HUDEP-2 (cell line): ENCODE measurements at regions not wholly inside any gene's neighbourhood (a gene's known extent, or its start where the extent isn't known, plus 50 kb on each side); places are given as distances from the start of the nearest gene placed in this dataset.

Source experiments
- DNase-seq, 76 experiments: peaks; one replicate each; lab custom pipeline; 2025; ENCODE audit not compliant: unreplicated experiment in 76 of 76; lab: John Stamatoyannopoulos, UW

GRCh38 chr9:26597542-26598149 lies 295.0 kb downstream of the CAAP1 start:
- no peak for DNase-seq

DNA sequence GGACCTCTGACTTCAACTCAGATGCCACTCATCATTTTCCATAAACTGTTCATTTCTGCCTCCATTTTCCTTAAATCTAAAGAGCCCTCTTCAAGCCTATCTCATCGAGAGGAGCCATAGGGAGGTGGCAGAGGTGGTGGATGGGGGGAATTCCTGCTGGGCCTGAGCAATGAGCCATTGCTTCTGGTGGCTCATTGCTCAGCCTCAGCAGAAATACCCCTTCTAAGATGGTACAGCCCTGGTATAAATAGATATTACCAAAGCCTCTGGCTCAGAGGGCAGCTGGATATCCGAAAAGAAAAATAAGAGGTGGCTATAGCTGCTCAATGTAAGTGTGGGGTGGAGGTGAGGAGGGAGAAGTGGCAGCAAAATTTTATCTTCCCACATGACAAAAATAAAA lies 313.5 kb downstream of the CAAP1 start:
- no peak for DNase-seq

DNA sequence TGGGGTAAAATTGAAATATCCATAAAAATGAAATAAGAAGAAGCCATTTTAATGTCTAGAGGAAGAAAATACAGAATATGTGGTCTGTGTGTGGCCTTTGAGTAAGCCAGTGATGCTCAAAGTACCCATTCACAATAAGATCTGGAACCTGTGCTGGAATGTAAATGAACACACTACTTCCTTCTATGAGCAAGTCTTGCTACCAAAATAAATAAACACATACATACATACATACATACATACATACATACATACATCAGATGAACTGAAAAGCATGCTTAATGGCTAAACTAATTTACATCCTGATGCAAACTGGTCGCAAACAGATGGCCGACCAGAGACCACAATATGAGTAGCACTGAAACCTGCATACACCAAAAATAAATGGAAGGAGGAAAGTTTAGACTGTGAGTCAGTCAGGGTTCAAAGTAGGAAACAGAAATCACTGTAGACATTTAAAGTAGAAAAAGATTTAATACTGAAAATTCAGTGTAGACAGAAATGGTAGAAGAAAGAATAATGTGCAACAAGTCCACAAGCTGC lies 317.6 kb downstream of the CAAP1 start:
- DNase-seq, result no peak

DNA sequence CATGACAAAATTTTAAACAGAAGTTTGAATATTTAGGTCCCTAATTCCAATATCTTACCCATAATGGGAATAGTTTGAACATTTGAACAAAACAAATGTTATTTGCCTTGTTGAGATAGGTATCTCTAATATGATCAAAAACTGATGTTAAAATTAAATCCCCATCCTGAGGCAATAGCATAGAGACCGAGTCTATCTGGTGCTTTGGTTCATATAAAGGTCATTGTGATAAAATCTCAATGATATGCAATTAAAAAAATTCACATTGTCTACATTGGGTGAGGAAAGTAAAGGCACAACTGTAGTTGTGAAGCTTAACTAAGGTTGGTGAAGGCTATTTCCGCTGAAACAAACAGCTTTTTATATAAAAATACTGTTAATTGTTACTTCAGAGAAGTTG lies 318.3 kb downstream of the CAAP1 start:
- no peak for DNase-seq

DNA sequence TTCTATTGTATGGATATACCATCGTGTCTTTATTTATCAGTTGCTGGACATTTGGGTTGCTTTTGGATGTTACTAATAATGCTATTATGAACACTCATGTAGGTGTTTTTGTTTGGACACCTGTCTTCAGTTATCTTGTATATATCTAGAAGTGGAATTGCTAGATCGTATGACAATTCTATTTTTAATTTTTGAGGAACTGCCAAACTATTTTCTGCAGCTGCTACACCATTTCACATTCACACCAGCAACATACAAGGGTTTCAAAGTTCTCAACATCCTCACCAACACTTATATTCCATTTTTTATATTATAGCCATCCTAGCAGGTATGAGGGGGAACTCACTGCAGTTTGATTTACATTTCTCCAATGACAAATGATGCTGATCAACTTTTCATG lies 324.6 kb downstream of the CAAP1 start:
- DNase-seq, result no peak

- DNase-seq, result no peak
Measured at GRCh38 chr9:26566141-26566540, 326.5 kb downstream of the CAAP1 start.

DNA sequence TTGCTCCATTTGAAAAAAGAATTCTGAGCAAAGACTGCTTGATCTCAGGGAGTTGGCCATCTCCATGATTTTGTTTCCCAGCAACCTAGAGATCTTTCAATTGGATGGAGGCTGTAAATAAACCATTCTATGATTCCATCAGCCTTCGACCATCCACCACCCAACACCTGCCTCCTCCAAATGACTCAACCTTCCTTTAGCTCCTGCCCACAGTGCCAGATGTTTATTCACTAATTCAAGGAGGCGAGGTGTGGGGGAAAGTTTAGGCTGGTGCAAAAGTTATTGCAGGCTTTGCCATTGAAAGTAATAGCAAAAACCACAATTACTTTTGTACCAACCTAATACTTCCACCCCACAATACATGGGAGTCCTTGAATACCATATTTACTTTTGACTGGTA lies 327.5 kb downstream of the CAAP1 start:
- no peak for DNase-seq

GRCh38 chr9:26562338-26562737 lies 330.3 kb downstream of the CAAP1 start:
- no peak for DNase-seq

DNA sequence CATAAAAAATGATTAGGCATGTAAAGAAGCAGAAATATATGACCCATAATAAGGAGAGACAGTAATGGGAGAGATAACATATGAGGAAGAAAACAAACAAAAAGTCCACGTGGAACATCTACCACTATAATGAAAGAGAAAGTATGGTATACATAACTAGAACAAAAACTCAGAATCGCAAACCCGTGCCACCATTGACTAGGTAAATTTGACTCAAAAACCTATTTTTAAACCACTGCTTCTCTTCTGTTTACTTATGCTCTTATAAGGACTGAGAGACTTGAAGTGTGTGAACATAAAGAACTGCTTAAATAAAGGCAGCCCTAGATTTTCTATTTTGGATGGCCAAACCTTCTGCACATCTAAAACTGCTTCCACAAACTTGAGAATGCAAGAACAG lies 330.7 kb downstream of the CAAP1 start:
- DNase-seq, result no peak

GRCh38 chr9:26559506-26559905 lies 333.1 kb downstream of the CAAP1 start:
- DNase-seq, result no peak

- DNase-seq, result no peak
Measured at GRCh38 chr9:26551971-26552370, 340.6 kb downstream of the CAAP1 start.

GRCh38 chr9:26551451-26551850 lies 341.2 kb downstream of the CAAP1 start:
- no peak for DNase-seq

- DNase-seq, result no peak
Measured at GRCh38 chr9:26548781-26549290, 343.8 kb downstream of the CAAP1 start.

DNA sequence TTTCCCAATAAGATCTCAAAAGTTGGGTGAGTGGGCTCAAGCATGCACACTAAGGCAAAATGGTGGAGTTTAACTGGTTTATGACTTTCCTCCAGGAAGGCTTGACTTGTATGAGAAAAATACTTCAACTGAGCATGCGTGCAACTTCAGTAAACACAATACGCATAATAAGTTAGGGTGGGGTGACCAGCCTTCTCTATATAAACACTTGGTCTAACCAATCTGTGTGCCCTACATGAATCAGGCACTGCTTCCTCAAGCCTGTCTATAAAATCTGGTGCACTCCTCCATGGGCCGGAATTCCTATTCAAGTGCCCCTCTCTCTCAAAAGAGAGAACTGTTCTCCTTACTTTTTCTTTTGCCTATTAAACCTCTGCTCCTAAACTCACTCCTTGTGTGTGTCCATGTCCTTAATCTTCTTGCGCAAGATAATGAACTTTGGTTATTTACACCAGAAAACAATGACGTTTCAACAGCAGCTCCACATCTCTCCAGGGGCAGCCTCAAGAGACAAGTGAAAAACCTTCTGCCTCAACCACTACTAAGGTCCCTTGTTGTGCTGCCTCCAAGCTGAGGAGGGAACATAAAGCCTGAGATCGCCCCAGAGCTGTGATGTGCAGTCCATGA lies 352.6 kb downstream of the CAAP1 start:
- DNase-seq, result no peak

DNA sequence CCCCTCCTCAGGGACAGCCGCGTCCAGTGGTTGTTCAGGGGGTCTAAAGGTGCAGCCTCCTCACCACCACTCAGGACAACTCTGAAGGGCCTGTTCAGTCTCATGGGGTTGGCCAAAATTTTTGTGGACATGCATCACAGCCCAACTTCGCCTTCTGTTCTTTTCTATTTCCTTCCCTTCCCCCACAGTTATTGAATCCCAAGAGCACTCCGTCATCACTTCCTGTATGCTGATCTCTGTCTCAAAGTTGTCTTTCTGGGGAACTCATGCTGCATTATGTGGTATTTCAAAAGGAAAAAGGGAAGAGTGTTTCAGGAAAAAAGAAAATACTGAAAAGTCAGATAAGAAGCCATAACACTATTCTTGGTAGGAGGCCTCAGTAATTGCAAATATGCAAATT lies 355.4 kb downstream of the CAAP1 start:
- DNase-seq, result no peak

DNA sequence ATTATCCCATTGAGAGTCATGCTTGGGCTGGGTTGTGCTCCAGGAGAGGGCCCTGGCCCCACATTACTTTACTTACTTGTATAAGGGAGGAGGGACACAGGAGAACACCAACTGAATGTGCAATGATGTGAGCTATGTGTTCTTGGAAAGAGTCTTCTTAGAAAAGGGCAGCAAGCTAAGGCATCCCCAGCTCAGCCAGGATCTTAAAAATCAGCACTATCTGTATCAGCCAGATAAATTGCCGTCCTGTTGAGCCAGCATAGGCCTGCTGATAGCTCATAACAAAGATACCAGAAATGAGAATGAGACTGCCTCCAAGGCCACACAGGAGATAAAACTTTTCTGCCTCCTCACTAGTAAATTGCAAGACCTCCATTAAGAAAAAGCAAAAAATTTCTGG lies 357.5 kb downstream of the CAAP1 start:
- DNase-seq, result peak in 74 of 76 experiments; percentile 14 to 97 (median 68)

GRCh38 chr9:26530841-26531240 lies 361.8 kb downstream of the CAAP1 start:
- no peak for DNase-seq

DNA sequence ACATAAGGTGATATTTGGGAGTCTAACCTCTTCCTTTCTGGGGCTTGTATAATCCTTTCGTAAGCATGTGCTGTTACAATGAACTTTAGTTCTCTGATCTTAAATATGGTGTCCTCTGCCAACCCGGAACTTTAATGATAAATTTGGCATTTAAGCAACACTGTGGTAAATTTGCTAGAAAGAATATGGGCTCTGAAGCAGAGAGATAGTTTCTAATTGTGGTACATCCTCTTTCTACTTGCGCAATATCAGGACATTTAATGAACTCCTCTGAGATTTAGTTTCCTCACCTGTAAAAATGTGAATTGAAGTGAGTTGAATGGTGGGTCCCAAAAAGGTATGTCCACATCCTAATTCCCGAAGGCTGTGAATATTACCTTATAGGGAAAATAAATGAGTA lies 364.7 kb downstream of the CAAP1 start:
- DNase-seq, result no peak

DNA sequence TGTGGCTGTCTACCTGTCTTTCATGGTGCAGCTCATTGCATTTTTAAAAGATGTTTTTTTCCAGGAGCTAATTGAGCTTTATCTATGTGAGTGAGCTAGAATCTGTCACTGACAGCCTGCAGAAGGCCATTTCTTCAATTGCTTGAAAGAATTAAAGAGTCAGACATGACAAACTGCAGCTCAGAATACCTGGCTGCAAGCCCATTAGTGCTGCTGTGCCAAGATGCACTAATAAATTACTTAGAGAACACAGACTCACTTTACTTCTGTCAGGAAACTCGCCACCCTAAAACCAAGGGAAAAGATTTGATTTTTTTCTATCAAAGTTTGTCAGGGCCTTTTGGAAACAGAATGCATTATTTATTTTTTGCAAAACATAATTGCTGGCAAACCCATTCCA lies 368.3 kb downstream of the CAAP1 start:
- no peak for DNase-seq

DNA sequence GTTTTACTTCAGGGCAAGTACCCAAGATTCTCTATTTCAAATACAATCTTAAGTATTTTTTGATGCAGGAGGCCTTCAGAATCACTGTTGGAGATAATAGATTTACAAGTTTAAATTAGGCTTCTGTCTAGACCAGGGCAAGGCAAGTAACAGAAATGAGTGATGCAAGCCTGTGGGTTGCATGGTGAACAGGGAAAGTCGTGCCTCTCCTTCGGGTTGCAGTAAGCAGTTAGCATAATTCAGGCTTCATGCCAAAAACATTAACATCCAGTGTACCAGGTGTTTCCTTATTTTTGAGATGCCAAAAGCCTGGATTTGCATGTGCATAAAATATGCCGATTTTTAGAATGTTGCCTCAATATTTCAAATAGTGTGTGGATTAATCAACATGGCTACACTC lies 369.0 kb downstream of the CAAP1 start:
- DNase-seq, result no peak

- no peak for DNase-seq
Measured at GRCh38 chr9:26520141-26520540, 372.5 kb downstream of the CAAP1 start.

GRCh38 chr9:26516773-26517343 lies 375.7 kb downstream of the CAAP1 start:
- DNase-seq, result no peak
